ENCODE measurements at regions not wholly inside any gene's neighbourhood (a gene's known extent, or its start where the extent isn't known, plus 50 kb on each side); places are given as distances from the start of the nearest gene placed in this dataset.

- H3K4me3 Mint-ChIP-seq = no peak overlapping the region
- peaks cover 8% of the 10 kb centered on the region; the same call in 1 of the 2 replicates for H3K9me2 ChIP-seq (ENCODE audit: insufficient read depth)
- no peaks in the 10 kb centered on the region for H3K79me2 ChIP-seq (replicated peaks; ENCODE audit: insufficient read depth)
- no peak overlapping the region for H3K4me2 ChIP-seq
- no peaks in the 10 kb centered on the region for H3K4me1 Mint-ChIP-seq
- H3K27ac Mint-ChIP-seq = no peak overlapping the region
- H3K27me3 Mint-ChIP-seq (ENCODE audit: insufficient read depth, low read depth, poor library complexity) = peaks cover 4% of the 10 kb centered on the region
- H3K36me3 ChIP-seq (ENCODE audit: insufficient read depth) = no peaks in the 10 kb centered on the region
- no peaks in the 10 kb centered on the region for H3F3A ChIP-seq (replicated peaks; ENCODE audit: low read depth)
- TF ChIP-seq REST (IDR thresholded peaks at IDR 0.05; ENCODE audit: unreplicated experiment) (no peak), EZH2 (IDR thresholded peaks at IDR 0.05; ENCODE audit: low read depth, unreplicated experiment) (no peak), ZNF114 (CRISPR knock-in tag; IDR thresholded peaks at IDR 0.05) (no peak), STAT1 (IDR thresholded peaks at IDR 0.05; ENCODE audit: unreplicated experiment) (no peak)
- H3K27ac ChIP-seq (ENCODE audit: low read depth) = no peak overlapping the region
- no peaks in the 10 kb centered on the region for H3K9me3 Mint-ChIP-seq
- ATAC-seq (no peak), DNase-seq (ENCODE audit: low spot score) (no peak)
- H3K36me3 Mint-ChIP-seq (ENCODE audit: low read depth) = no peaks in the 10 kb centered on the region
- H3K4me3 ChIP-seq = no peak overlapping the region
- H2AFZ ChIP-seq = no peak overlapping the region
- no peaks in the 10 kb centered on the region for H3K4me1 ChIP-seq (ENCODE audit: insufficient read depth)
- no peaks in the 10 kb centered on the region for H3K27me3 ChIP-seq (ENCODE audit: insufficient read depth)
- no peaks in the 10 kb centered on the region for H4K20me1 ChIP-seq (replicated peaks; ENCODE audit: insufficient read depth)
Measured at GRCh38 chr5:128711216-128711615, 173.2 kb upstream of the FBN2 start.

- Mint-ChIP-seq H3K27ac (no peak overlapping the region), H3K4me3 (no peak overlapping the region), H3K36me3 (ENCODE audit: low read depth) (no peaks in the 10 kb centered on the region), H3K9me3 (no peaks in the 10 kb centered on the region), H3K4me1 (no peaks in the 10 kb centered on the region), H3K27me3 (ENCODE audit: insufficient read depth, low read depth, poor library complexity) (peaks cover 4% of the 10 kb centered on the region)
- ATAC-seq = no peak
- Histone ChIP-seq H3K27ac (ENCODE audit: low read depth) (no peak overlapping the region), H3F3A (replicated peaks; ENCODE audit: low read depth) (no peaks in the 10 kb centered on the region), H3K79me2 (replicated peaks; ENCODE audit: insufficient read depth) (no peaks in the 10 kb centered on the region), H3K4me1 (ENCODE audit: insufficient read depth) (no peaks in the 10 kb centered on the region), H4K20me1 (replicated peaks; ENCODE audit: insufficient read depth) (no peaks in the 10 kb centered on the region), H2AFZ (peak overlapping the region; percentile 38; the same call in 1 of the 2 replicates), H3K4me3 (no peak overlapping the region), H3K36me3 (ENCODE audit: insufficient read depth) (no peaks in the 10 kb centered on the region), H3K9me2 (ENCODE audit: insufficient read depth) (0 out of 2 replicates have a peak, but pooled peaks cover 6% of the 10 kb centered on the region), H3K27me3 (ENCODE audit: insufficient read depth) (no peaks in the 10 kb centered on the region), H3K4me2 (no peak overlapping the region)
- no peak for TF ChIP-seq POLR2AphosphoS5 (IDR thresholded peaks at IDR 0.05; ENCODE audit: low read depth)
- TF ChIP-seq JUNB (IDR thresholded peaks at IDR 0.05; ENCODE audit: unreplicated experiment) = no peak
- no peak for TF ChIP-seq EZH2 (IDR thresholded peaks at IDR 0.05; ENCODE audit: low read depth, unreplicated experiment)
- DNase-seq (ENCODE audit: low spot score) = no peak
Measured at GRCh38 chr5:128714551-128714950, 176.5 kb upstream of the FBN2 start.

GRCh38 chr5:128722551-128722950, 184.5 kb upstream of the FBN2 start:
- no peak for ATAC-seq
- H3K36me3 Mint-ChIP-seq (ENCODE audit: low read depth) = no peaks in the 10 kb centered on the region
- Histone ChIP-seq H3F3A (replicated peaks; ENCODE audit: low read depth) (no peaks in the 10 kb centered on the region), H3K27me3 (ENCODE audit: insufficient read depth) (no peaks in the 10 kb centered on the region), H2AFZ (no peak overlapping the region), H3K9me2 (ENCODE audit: insufficient read depth) (no peaks in the 10 kb centered on the region), H3K4me2 (no peak overlapping the region), H4K20me1 (replicated peaks; ENCODE audit: insufficient read depth) (no peaks in the 10 kb centered on the region), H3K4me1 (ENCODE audit: insufficient read depth) (no peaks in the 10 kb centered on the region), H3K27ac (ENCODE audit: low read depth) (no peak overlapping the region), H3K79me2 (replicated peaks; ENCODE audit: insufficient read depth) (no peaks in the 10 kb centered on the region), H3K4me3 (no peak overlapping the region), H3K36me3 (ENCODE audit: insufficient read depth) (no peaks in the 10 kb centered on the region; the same call in 1 of the 2 replicates)
- no peaks in the 10 kb centered on the region for H3K4me1 Mint-ChIP-seq
- DNase-seq (ENCODE audit: low spot score) = no peak
- no peaks in the 10 kb centered on the region for H3K27me3 Mint-ChIP-seq (ENCODE audit: insufficient read depth, low read depth, poor library complexity)
- no peak overlapping the region for H3K27ac Mint-ChIP-seq
- no peak overlapping the region for H3K4me3 Mint-ChIP-seq
- H3K9me3 Mint-ChIP-seq = no peaks in the 10 kb centered on the region; the same call in 2 of the 3 replicates
- TF ChIP-seq ETS1 (IDR thresholded peaks at IDR 0.05) (no peak), JUNB (IDR thresholded peaks at IDR 0.05; ENCODE audit: unreplicated experiment) (no peak), ZNF331 (CRISPR knock-in tag; IDR thresholded peaks at IDR 0.05; ENCODE audit: low read depth) (no peak), CREB1 (CRISPR knock-in tag; IDR thresholded peaks at IDR 0.05; ENCODE audit: low read depth) (no peak)

All from GM23338 (cell line).